Left kidney (tissue), 1 donor: ENCODE measurements at regions not wholly inside any gene's neighbourhood (a gene's known extent, or its start where the extent isn't known, plus 50 kb on each side); places are given as distances from the start of the nearest gene placed in this dataset.

ENCODE experiments used
- DNase-seq: peaks from one replicate; pipeline ENCODE4 v3.0.0-alpha.2; 2013

- no peak for DNase-seq
Measured at GRCh38 chr5:54927097-54927746, 58.2 kb downstream of the ESM1 start.

DNA sequence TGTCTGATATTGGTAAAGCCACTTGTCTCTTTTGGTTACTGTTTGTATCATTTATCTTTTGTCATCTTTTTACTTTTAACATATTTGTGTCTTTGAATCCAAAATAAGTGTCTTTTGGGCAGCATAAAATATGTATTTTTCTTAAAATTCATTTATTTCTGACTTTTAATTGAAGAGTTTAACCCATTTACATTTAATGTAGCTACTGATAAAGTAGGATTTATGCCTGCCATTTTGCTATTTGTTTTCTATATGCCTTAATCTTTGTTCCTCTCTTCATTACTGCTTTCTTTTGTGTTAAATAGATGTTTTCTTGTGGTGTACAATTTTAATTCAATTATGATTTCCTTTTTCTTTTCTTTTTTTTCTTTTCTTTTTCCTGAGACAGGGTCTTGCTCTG, 60.9 kb downstream of the ESM1 start:
- DNase-seq = no peak

DNA sequence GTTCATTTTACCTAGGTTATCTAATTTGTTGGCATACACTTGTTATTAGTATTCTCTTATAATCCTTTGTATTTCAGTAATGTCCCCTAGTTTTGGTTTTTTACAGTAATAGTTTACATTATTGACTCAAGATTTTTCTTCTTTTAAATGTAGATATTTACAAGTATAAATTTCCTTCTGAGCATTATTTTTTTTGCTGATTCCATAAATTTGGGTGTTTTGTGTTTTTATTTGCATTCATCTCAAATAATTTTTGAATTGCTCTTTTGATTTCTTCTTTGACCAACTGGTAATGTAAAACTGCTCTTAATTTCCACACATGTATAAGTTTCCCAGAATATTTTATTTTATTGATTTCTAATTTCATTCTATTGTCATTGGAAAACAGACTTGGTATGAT, 68.1 kb downstream of the ESM1 start:
- DNase-seq = no peak

GRCh38 chr5:54915466-54916027, 69.8 kb downstream of the ESM1 start:
- no peak for DNase-seq

GRCh38 chr5:54912021-54912420, 73.4 kb downstream of the ESM1 start:
- no peak for DNase-seq

DNA sequence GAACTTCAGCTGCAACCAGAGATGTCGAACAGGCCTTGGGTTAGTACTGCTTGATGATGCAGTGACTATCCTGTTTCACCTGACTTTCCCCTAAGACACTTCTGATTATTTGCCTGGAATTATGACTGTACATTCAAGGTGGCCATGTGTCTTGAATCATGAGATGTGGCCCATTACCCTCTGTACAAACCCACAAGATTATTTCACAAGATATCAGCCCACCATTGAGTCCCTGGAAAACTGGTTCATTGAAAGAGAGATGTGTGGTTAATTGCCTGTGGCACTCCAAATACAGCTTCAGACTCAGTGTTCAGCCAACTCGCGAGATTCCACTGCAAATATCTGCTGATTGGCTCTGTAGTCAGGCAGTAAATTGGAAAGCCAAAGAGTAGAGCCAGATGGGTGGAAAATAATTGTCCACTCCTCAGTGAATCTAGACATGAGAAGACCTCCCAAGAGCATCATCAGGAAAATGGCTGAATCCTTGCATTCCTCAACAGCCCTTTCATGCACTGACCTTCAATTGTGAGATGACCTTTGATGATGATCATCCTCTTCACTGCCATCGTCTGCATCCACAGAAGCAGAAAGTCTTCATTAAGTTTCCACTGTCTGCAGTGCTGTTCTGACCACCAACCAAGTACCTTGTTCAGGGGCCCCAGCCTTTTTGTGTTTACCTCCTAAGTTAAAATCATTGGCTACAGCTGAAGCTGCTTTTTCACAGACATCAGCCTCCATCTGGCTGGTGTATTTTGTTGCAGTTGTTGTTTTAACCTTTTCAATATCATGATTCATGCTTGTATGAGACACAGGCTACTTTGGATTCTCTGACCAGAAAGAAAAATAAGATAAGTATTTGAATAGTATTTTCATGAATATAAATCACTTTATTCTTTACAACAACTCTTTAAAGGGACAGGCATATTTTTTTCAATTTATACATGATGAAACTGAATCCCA, 75.2 kb downstream of the ESM1 start:
- DNase-seq = no peak

GRCh38 chr5:54908774-54909525, 76.4 kb downstream of the ESM1 start:
- no peak for DNase-seq

DNA sequence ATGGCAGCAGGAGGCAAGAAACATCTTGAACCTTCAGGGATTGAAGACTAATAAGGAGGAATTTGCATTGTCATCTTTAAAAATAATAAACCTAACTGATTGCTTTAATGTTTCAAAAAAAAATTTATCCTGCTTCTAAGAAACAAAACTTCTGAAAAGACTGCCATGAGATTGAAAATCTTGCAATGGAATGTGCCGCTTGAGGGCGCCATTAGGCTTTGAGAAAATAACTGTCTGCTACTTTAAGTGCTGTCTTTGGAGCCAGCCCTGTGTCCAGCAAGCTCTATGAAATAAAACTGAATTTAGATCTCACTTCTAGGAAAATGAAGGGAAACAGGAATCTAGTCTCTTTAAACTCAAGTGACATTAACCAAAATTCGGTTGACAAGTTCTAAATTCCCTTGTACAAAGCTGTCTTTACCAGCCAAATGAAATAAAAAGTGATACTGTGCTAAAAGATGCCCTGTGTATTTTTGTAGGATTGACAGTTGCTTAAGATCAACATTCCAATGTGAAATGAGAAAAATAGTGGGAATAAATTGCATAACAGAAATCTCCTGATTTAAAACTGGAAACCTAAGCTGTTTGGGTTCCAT, 79.4 kb downstream of the ESM1 start:
- peak; percentile 82 for DNase-seq

DNA sequence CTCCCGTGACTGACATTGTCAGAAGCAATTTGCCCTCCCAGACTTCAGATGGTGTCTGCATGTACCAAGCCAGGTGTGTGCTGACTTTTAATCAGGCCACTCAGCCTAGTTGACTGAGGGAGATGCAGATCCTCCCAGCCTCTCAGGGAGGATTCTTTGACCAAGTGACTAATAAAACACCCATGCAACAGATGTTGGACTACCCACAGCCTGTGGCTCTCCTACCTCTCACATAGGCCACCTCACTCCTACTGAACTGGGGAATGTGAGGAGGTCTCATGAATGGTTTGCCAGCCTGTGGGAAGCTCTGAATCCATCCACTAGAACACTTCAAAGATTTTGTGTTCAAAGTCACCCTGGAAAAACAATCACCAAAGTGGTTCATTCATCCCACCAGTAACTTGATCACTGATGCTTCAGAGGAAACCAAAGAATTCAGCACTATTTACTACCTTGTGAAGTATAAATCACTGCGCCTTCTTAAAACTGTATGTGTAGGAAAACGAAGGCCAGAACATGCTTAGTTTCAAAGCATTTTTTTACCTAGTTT, 80.1 kb downstream of the ESM1 start:
- no peak for DNase-seq

GRCh38 chr5:54904425-54904824, 81.0 kb downstream of the ESM1 start:
- DNase-seq = no peak

GRCh38 chr5:54902791-54903473, 82.5 kb downstream of the ESM1 start:
- no peak for DNase-seq

DNA sequence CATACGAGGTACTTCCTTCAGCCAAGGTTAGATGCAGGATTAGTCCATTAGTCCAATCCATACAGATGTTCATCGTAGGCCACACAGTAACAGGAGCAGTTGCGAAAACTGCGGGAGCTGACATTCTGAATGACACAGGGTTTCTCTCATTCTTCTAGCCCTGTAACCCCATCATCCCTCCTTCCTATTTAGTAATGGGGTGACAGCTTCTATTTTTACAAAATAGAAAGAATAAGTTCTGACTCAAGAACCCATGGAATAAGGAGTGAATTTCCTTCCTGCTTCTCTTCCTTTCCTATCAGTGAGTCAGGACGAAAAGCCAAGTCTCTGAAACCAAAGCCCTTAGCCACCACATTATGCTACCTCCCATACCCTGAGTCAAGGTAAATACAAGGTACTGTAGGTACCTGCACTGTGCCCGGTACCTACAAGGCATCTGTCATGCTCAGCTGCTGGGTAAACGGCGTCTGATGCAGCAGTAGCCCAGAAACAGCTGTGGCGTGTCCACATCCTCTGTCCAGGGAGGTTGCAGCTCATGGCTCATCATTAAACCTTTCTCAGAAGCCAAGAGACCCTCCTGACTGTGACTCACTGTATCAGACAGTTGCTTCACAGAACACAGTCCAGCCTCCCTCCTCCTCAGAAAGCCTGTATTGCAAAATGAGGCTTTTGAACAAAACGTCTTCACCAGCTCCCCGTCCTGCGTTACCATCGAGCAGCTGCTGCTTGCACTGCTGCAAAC, 84.2 kb downstream of the ESM1 start:
- no peak for DNase-seq

DNA sequence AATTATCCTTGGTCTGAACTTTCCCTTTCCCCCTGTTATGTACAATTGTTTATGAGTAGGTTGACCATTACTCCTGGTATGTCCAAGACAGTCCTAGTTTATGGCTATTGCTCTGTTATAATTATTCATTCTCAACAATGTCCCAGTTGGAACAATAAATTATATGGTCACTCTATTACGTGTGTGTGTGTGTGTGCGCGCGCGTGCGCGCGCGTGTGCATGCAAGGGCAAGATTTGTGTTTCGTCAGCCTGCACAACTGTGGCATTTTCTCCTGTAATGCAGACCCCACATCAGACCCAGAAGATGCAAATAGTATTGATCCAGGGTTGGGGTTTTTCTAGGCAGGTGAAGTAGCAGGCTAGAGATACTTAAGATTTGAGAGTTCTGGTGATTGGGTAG, 88.4 kb downstream of the ESM1 start:
- no peak for DNase-seq

GRCh38 chr5:54895816-54896341, 89.5 kb downstream of the ESM1 start:
- no peak for DNase-seq

DNA sequence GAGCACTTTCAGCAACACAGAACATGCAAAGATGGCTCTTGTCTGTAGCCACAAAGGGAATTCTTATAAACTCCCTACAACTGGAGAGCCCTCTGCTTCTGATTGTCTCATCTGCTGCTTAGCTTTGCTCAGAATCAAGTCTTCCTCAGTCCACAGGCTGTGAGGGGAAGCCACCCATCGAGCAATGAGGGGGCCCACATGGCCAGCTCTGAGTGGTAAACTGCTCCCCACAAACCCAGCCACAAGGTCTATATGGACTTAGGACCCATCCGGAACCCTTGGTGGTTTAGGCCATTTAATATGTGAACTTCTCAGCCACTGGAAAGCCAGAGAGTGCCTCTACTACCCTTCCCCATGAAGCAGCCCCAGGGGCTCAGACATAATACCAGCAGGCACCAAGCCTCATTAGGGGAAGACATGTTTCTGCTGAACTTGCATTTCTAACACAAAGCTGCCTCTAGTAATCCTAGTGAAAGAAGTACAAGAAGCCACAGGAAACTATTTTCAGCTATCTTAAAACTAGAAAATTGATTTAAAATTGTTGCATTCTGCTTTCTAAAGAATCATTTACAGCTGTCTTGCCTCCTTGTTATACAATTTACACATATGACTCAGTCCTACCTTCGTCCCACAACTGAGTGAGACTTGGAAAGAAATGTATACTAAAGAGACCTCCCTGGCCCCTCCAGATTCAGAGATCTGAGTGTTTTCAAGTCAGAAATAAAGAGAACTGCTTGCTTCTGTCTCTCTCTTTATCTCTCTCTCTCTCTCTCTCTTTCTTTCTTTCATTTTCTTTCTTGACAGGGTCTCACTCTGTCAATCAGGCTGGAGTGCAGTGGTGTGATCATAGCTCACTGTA, 90.2 kb downstream of the ESM1 start:
- DNase-seq = no peak

DNA sequence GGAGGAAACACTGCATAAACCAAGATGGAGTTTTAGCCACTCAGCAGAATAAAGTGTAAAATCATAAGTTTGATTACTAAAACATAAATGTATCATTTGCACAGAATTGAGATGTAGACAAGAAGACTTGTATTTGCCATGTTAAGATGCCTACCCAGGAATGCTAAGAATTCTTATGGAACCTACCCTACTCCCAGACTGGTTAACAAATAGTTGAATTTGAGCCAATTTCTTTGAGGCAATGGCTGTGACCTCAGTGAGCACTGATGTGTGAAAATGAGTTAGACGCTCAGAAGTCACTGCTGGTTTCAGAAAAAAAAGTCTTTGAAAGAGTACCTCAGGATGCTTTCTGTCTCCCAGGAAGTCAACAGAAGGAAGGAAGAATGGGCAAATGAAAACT, 95.6 kb downstream of the ESM1 start:
- peak; percentile 76 for DNase-seq

- DNase-seq = no peak
Measured at GRCh38 chr5:54887663-54888062, 97.7 kb downstream of the ESM1 start.

- no peak for DNase-seq
Measured at GRCh38 chr5:54886866-54887265, 98.5 kb downstream of the ESM1 start.

- no peak for DNase-seq
Measured at GRCh38 chr5:54885636-54886035, 99.8 kb downstream of the ESM1 start.
